Common myeloid progenitor, CD34-positive (primary cell): ENCODE measurements at regions not wholly inside any gene's neighbourhood (a gene's known extent, or its start where the extent isn't known, plus 50 kb on each side); places are given as distances from the start of the nearest gene placed in this dataset.

Experiments used
- CTCF ChIA-PET: fragments of 350-600 bp; sonication (Branson Sonifier 250); formaldehyde crosslinking; loops from one replicate; lab custom pipeline; 2021; ENCODE audit warnings: antibody characterized with exemption; lab: Charles Lee
- POLR2A ChIA-PET: fragments of 350-600 bp; sonication (Branson Sonifier 250); formaldehyde crosslinking; loops from one replicate; lab custom pipeline; 2021; ENCODE audit warnings: antibody characterized with exemption; lab: Charles Lee
- DNase-seq, 3 donors: peaks; one replicate each; pipeline versions ENCODE4 v3.0.0 to v3.0.0-alpha.2; 2013
- H3K27ac ChIP-seq, 2 experiments: 1 replicate in 1 of 2; 2 replicates in 1 of 2; pipeline ENCODE4 v1.7.0; 2013; ENCODE audit warnings: inconsistent platforms in 2 of 2, low read length in 2 of 2, mild to moderate bottlenecking in 2 of 2, low read depth in 1 of 2, moderate library complexity in 1 of 2; ENCODE audit not compliant: severe bottlenecking in 2 of 2, insufficient read depth in 1 of 2, poor library complexity in 1 of 2
- H3K27me3 ChIP-seq, 5 experiments: replicated peaks in 2 of 5; 1 replicate in 3 of 5; 2 replicates in 2 of 5; pipeline versions ENCODE4 v1.6.1 to v1.7.0; 2013; ENCODE audit warnings: low read length in 4 of 5, mild to moderate bottlenecking in 2 of 5, moderate library complexity in 2 of 5, inconsistent platforms in 1 of 5; ENCODE audit not compliant: insufficient read depth in 5 of 5, control insufficient read depth in 4 of 5
- H3K36me3 ChIP-seq, 4 experiments: 1 replicate in 2 of 4; 2 replicates in 2 of 4; pipeline versions ENCODE4 v1.6.1 to v1.7.0; 2013; ENCODE audit warnings: low read length in 3 of 4, control low read depth in 1 of 4, mild to moderate bottlenecking in 1 of 4; ENCODE audit not compliant: control insufficient read depth in 4 of 4, insufficient read depth in 4 of 4
- H3K4me1 ChIP-seq, 4 experiments: 1 replicate in 3 of 4; 2 replicates in 1 of 4; pipeline versions ENCODE4 v1.6.1 to v1.7.1; 2013; ENCODE audit warnings: low read length in 3 of 4, mild to moderate bottlenecking in 3 of 4, control low read depth in 1 of 4, inconsistent platforms in 1 of 4, moderate library complexity in 1 of 4; ENCODE audit not compliant: control insufficient read depth in 4 of 4, insufficient read depth in 4 of 4; ENCODE audit errors: control extremely low read depth in 1 of 4
- H3K4me3 ChIP-seq, 7 experiments: 1 replicate in 4 of 7; 2 replicates in 3 of 7; pipeline versions ENCODE4 v1.5.1 to v1.7.0; 2013; ENCODE audit warnings: mild to moderate bottlenecking in 7 of 7, low read length in 6 of 7, moderate library complexity in 6 of 7, inconsistent platforms in 2 of 7, low read depth in 2 of 7, control low read depth in 1 of 7; ENCODE audit not compliant: insufficient read depth in 4 of 7, control insufficient read depth in 1 of 7; ENCODE audit errors: extremely low read depth in 1 of 7
- H3K9me3 ChIP-seq, 5 experiments: 1 replicate in 4 of 5; 2 replicates in 1 of 5; pipeline versions ENCODE4 v1.6.1 to v1.7.1; 2013; ENCODE audit warnings: low read length in 4 of 5, mild to moderate bottlenecking in 2 of 5, inconsistent platforms in 1 of 5, low read depth in 1 of 5, moderate library complexity in 1 of 5; ENCODE audit not compliant: control insufficient read depth in 4 of 5, insufficient read depth in 2 of 5; ENCODE audit errors: control extremely low read depth in 1 of 5
- WGBS: methylation state at CpG from one replicate; pipeline ENCODE4 v1.1.5; 2013; ENCODE audit not compliant: insufficient coverage; 5-methylcytosine and 5-hydroxymethylcytosine counted together

DNA sequence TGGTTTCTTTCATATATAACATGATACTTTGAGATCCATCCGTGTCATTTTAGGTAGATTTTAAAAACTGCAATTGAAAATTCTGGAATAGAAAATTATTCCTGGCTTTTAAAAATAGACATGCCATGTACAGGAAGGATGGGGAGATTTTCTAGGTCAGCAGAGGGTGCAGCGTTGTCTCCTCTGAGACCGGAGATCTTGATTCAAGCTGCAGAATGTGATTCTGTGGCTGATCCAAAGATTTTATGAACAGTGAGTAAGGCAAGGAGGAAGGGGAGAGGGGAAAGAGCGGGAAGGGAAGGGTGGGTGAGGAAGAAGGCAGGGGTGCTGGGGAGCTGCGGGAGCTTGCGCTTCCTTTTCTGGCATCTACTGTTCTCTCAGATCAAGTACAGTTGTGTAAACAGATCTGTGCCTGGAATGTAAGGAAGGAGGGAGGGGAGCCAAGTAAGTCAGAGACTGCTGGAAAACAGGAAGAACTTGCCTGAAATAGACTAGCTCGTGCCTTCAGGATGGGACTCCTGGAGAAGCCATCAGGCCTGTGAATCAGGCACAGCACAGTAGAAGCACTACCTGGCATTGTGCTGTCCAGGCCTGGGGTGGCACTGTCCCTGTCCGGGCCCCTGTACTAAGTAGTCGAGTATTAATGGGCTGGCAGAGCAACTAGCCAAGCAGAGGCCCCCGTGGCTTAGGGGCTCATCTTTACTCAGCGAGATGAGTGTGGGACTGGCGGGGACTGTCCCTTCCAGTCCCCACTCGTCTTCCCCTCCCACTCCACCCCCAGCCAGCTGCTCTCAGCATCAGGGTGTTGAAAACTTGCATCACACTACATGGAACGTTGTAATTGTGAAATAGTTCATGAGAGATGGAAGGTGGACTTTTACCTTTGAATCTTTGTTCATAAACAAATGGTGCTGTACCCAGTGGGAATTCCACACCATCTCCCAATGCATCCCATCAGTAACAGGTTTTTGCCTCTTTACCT, 163.5 kb downstream of the UXS1 start:
- Histone ChIP-seq H3K36me3 (no peaks in the 10 kb centered on the region), H3K4me3 (no peak overlapping the region), H3K4me1 (no peaks in the 10 kb centered on the region), H3K27ac (no peak overlapping the region), H3K9me3 (no peaks in the 10 kb centered on the region), H3K27me3 (no peaks in the 10 kb centered on the region)
- POLR2A ChIA-PET: interaction anchor here (0.7 kb wide), 1 partner anchor 180 kb away, joined by 6 read pairs; no protein-coding TSS in a partner anchor
- no peak for DNase-seq
- WGBS: 88% methylated on average over 9 of the region's 14 CpGs
- CTCF ChIA-PET: no interaction called here

DNA sequence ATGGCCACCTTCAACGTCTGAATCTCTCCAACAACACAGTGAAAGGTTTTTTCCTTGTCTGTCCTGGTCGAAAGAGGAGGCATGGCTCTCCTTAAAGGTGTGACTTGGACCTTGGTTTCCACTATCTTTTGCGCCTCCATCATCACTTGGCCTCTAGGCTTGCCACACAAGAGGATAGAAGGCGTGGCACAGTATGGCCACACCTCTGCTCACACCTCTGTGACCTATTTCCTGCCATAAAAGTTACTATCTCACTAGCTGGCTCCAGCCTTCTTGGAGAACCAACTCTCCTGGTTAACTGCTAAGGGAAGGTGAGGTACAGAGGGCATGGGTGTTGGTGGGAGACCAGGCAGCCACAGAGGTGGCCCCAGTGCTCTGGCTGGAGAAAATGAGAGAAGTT, 165.9 kb downstream of the UXS1 start:
- DNase-seq: no peak
- ChIA-PET CTCF (no interaction called here), POLR2A (no interaction called here)
- H3K36me3 ChIP-seq: no peaks in the 10 kb centered on the region
- no peaks in the 10 kb centered on the region for H3K4me1 ChIP-seq
- H3K27ac ChIP-seq: no peak overlapping the region
- no peaks in the 10 kb centered on the region for H3K9me3 ChIP-seq
- H3K27me3 ChIP-seq: no peaks in the 10 kb centered on the region
- WGBS: 93% methylated on average over 3 of the region's 4 CpGs
- H3K4me3 ChIP-seq: no peak overlapping the region

DNA sequence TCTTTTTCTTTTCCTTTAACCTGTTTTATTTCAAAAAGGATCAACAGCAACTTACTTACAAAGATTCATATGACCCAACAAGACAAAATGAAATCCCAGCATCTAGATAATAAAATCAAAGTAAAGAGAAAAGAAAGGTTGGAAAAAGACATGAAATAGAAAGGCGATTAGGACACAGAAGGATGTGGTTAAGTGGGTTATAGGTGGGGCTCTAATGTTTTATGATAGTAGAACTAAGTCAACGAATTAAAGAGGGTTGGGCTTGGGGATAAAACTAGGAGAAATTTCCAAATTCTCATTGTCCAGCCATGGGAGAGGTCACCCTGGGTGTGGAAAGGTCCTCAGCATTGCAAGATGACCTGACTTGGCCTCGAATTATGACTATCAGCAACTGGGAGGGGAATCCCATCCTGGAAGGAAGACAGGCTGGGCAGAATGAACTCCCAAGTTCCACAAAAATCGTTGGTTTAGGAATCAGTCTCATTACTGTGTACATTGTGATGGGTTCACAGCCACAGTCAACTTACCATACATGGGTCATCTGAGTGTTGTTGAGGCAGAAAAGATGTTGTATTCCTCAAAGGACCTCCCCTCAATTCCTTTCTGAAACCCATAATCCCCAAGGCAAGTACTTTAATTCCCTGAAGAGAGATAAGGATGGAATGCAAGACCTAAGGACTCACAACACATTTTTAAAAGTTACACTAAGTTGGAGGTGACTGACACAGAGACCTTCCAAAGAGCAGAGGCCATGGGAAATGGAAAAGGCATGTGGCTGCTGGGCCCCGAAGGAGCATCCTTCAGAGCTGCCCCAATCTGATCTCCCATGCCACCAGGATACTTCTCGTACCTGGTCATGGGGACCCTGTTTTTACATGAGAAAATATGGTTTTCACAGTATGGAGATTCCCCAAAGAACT, 167.6 kb downstream of the UXS1 start:
- ChIA-PET POLR2A (no interaction called here), CTCF (no interaction called here)
- Histone ChIP-seq H3K9me3 (no peaks in the 10 kb centered on the region), H3K36me3 (no peaks in the 10 kb centered on the region), H3K4me1 (no peaks in the 10 kb centered on the region), H3K4me3 (no peak overlapping the region), H3K27me3 (no peaks in the 10 kb centered on the region), H3K27ac (no peak overlapping the region)
- DNase-seq: no peak
- 92% methylated on average over 5 of the region's 6 CpGs for WGBS

DNA sequence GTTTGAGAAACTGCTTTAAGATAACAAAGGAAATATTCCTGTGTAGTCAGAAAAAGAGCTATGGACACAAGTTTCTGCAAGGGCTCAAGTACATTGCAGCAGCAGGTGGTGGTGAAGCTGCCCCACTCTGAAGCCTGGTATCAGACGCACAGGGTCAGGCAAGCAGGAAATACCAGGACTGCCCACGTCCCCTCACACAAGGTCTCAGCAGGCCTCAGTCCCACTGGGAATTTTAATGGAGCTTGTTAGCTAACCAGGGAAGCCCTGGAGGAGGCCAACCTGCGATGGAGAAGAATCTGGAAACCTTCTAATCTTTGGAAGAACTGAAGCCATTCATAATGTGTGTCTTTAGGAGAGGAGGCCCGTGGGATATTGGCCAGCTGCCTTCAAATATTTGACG, 168.3 kb downstream of the UXS1 start:
- Histone ChIP-seq H3K9me3 (no peaks in the 10 kb centered on the region), H3K36me3 (no peaks in the 10 kb centered on the region), H3K27me3 (no peaks in the 10 kb centered on the region), H3K27ac (no peak overlapping the region), H3K4me1 (no peaks in the 10 kb centered on the region), H3K4me3 (no peak overlapping the region)
- 96% methylated on average over 4 of the region's 5 CpGs for WGBS
- CTCF ChIA-PET: no interaction called here
- POLR2A ChIA-PET: no interaction called here
- no peak for DNase-seq

DNA sequence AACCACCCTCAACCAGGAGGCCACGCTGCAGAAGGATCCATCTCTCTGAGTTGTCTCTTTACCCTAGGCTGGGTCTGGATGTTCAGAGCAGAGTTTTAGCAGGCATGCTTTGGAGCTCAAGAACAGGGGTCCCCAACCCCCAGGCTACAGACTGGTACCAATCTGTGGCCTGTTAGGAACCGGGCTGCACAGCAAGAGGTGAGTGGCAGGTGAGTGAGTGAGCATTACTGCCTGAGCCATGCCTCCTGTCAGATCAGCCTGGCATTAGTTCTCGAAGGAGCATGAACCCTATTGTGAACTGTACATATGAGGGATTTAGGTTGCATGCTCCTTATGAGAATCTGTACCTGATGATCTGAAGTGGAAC, 172.5 kb downstream of the UXS1 start:
- CTCF ChIA-PET: no interaction called here

DNA sequence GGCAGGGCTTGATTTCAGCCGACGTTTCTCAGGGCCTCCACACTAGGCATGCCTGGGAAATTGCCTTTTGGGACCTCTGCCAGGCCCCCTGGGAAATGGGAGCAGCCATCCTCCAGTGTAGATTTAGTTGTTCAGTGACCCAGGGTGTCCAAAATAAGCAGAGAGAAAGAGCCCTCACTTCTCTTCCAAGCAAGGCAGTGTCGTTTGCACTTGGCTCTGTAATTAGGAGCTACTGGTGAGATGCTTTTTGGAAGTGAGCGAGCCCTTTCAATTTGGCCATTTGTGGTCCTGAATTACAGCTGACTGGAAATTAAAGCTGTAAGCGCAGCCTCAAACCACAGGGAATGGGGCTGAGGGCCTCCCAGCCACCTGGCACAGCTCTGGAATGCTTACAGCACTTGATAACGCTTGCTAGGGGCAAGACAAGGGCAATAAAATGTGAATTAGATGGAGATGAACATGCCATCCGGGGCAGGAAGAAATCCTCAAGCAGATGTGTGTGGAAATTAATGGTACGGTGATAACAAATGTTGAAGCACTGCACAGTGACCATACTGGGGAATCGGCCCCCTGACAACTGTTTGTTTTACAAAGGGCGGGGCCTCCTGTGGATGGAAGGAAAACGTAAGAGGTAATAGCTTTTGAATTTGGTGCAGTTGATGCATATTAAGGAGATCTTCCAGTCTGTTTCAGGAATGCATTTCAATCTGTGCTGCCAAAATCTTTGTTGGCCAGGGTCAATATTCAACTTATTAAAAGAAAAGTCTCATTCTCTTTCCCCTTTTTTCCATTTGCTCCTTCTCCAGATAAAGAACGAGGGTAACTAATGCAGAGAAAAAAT, 173.1 kb downstream of the UXS1 start:
- H3K9me3 ChIP-seq: no peaks in the 10 kb centered on the region
- no peaks in the 10 kb centered on the region for H3K27me3 ChIP-seq
- WGBS: 86% methylated on average over 10 of the region's 12 CpGs
- peaks cover 0 to 3% (median 0%) of the 10 kb centered on the region in 4 experiments for H3K4me1 ChIP-seq
- H3K27ac ChIP-seq: no peak overlapping the region
- H3K4me3 ChIP-seq: no peak overlapping the region
- no peaks in the 10 kb centered on the region for H3K36me3 ChIP-seq
- ChIA-PET POLR2A (no interaction called here), CTCF (no interaction called here)
- DNase-seq: no peak

More for the DNA sequence above, 172.5 kb downstream of the UXS1 start:
- Histone ChIP-seq H3K4me1 (peaks cover 0 to 3% (median 0%) of the 10 kb centered on the region in 4 experiments), H3K4me3 (no peak overlapping the region), H3K36me3 (no peaks in the 10 kb centered on the region), H3K27me3 (no peaks in the 10 kb centered on the region), H3K9me3 (no peaks in the 10 kb centered on the region), H3K27ac (no peak overlapping the region)
- DNase-seq: no peak
- 20% methylated on average over 1 of the region's 3 CpGs for WGBS
- POLR2A ChIA-PET: no interaction called here
